ENCODE measurements at regions not wholly inside any gene's neighbourhood (a gene's known extent, or its start where the extent isn't known, plus 50 kb on each side); places are given as distances from the start of the nearest gene placed in this dataset.
A peak's percentile ranks its signal among the peaks of the same experiment; 100 is the strongest.
"Not testable (repeated sequence)": the region's sequence is repeated elsewhere in the genome, so short reads cannot be mapped to it uniquely, and the experiment has no call there.

DNA sequence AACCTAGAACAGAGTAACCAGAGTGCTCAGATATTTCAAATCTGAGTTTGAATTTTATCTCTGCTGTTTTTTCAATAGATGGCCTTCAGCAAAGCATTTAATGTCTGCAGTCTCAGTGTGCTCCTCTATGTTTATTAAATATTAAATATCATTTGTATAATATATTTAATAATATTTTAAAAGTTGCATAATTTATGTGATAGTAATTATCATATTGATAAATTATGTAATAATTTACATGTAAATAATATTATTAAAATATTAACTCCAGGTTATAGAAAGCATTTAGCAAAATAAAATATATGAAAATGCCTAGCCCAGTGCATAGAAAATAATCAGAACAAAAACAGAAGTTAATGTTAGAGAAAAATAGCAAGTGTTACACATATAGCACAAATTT lies 930.0 kb upstream of the SLC35B3 start:
- no peak for DNase-seq

DNA sequence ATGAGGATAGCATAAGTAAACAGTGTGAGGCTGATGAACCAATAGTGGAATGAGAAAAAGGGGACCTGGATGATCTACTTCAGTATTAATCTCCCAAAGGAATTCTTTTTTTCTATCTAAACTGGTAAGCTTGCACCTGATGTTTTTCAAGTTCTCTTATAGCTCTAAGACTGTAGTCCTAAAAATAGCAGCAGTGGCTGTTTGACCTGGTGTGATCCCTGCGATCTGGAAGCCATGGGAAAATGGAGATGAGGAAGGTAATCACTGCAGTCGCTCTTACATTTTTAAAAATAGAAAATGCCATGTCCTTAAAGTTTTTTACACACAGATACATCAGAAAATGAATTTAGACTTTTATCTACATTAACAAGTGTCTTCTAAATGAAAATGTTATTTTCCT lies 926.4 kb upstream of the SLC35B3 start:
- DNase-seq = no peak

- no peak for DNase-seq
Measured at GRCh38 chr6:9360881-9361280, 925.5 kb upstream of the SLC35B3 start.

DNA sequence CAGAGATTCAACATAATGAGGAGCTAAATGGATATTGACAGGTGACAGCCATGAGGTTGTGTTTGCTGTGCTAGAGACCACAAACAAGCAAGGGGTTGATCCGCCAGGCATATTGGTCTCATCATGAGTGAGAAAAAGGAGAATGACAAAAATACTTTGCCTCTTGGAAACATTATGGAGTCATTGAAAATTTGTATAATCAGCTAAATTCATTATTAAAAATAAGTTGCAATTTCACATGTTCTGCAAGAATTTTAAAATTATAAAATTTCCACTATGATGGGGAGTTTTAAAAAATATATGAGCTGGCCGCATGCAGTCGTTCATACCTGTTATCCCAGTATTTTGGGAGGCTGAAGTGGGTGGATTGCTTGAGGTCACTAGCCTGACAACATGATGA lies 912.3 kb upstream of the SLC35B3 start:
- no peak for DNase-seq

DNA sequence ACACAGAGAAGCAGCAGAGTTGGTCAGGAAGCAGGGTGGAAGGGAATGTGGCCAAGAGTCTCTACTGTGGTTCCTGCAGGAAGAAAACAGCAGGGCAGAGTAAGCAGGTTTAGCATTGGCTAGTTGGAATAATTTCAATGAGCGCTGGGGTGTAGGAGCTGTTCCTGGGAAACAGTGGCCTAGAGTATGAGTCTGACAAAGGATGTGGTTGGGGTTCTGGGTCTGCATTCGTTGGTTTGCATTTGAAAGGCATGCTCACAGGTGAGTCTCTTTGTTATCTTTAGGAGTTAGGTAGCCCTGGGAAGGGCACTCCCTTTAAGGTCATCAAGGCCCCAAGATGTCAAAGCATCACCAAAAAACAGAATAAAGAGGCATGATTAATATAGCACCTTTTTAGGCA lies 911.6 kb upstream of the SLC35B3 start:
- no peak for DNase-seq

DNA sequence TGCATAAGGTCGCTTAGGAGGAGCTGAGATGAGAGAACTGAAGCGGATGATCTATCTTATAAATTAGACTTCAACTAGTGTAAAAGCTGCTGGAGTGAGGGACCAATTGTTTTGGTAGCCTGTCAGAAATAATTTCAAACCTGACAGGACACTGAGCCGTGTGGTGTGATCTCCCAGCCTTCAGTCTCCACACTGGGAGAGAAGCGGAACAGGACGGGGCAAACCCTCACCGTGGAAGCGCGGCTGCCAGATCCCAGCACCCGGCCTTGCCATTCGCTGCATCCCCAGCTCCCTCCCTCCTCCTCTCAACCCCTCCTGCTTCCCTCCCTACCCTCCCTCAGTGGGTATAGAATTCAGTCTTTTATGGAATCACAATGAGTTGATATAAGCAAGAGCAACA lies 900.1 kb upstream of the SLC35B3 start:
- no peak for DNase-seq

- DNase-seq = no peak
Measured at GRCh38 chr6:9334979-9335378, 899.6 kb upstream of the SLC35B3 start.

DNA sequence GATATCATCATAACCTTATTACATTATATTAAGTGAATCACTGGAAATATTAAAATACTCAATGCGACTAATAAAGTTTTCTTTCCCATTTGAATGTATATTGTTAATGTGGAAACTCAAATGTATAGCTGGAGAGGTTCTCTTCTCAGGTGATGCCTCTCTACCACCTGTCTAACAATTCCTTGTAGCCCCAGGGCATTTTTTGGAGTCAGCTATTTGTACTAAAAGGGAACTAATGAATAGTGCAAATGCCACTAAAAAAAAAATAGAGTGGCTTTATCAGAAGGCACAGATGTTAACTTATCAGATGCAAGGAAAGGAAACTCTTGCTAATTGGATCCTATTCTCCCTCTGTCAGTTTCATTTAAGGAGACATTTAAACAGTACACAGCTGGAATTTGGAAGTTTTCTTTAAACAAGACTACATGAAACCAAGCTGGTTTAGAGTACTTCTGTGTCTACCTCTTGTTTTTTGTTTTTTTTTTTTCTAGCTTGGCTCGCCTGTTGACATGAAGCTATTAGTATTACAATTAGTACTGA lies 897.0 kb upstream of the SLC35B3 start:
- DNase-seq = no peak

DNA sequence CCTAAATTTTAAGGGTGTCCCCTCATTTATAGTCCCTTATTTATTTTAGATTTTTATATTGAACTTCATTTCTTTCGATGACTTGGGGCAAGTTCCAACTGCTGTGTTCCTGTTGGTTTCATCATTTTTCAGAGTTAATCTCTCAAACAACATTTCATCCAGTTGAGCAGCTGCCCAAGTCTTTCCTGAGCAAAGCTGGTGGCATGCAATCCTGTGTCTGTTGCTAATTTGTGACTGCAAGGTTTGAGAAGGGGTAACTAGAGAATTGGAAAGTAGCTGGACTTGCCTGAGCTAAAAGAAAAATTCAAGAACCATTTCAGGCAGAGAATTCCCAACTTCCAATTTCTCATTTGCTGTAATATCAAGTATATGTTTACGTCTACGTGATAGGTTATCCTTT lies 881.5 kb upstream of the SLC35B3 start:
- no peak for DNase-seq

DNA sequence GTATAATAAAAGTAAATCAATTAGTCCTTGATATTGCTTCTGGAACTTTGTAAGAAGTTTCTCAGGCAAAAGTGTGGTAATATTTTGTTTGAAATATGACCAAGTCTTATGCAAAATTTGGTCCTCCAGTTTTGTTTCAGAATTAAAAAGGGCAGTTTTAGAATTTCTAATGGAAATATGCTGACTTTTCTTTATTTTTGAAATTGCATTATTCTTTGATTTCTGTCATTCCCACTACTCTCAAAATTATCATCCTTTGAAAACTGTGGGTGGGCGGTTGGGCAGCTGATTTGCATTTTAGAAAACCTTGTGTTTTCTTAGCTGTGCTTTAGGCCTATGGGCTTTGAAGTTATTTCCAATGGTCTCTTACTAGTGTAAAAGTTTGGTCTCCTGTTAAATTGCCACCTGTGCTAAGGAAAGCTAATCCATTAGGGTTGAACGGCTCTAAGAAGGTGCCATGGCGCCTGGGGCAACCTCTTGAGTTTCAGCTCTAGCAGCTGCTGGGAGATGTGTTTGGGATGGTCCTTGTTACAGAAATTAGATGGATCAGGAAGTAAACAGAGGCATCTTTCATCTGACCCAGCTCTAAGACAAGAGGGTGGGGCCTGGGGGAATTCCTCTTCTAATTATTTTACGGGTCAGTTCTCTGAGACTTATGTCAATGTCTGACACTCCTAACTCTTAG lies 880.8 kb upstream of the SLC35B3 start:
- DNase-seq = no peak

DNA sequence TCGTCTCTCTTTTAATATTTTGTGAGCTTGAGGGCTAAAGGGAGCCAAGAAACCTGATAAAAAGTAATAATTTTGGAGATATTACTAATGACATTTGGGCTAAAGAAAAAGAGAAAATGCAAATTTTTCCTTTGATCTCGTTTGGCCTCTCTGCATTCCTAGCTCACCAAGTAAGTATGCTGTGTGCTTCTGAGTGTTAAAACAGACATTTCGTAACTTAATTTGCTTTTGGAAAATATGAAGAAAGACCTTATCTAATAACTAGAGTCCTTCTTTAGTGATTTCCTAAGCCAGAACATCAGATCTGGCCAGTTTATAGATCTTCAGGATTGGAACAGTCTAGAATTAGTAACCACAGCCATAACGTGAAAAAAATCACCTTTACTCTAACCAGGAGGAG lies 872.9 kb upstream of the SLC35B3 start:
- no peak for DNase-seq

DNA sequence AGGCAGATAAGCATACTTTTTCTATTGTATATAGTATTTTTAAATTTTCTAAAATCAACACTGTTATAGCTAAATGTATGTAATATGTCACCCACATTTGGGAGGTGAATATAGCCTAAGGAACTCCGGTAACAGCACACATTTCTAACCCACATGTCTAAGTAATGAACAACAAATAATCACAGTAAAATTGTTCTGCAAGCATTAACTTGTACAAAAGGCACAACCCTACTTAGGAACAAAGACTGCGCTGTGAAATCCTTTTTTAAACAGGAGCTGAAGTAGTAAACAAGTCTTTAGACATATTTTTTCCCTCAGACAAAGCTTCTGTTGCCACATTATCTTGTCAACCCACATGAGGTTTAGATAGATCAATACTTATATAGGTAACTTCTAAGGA lies 872.4 kb upstream of the SLC35B3 start:
- DNase-seq = no peak

DNA sequence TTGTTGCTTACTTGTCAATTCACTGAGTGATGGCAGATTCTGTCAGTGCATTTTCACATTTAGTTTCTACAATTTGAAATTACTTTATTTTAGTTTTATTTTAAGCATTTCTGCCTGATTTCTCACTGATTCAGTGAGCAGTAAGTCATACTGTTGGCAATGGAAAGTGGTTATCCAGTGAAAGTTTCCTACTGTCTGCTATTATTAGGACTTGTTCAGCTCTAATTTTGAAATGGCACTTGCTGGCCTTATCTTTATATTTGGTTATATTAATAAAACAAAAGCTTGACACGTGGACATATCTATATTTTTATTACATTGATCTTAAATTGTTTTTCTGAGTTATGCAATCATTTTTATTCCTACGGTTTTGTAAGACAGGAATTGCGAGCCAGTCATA lies 871.8 kb upstream of the SLC35B3 start:
- DNase-seq = no peak

GRCh38 chr6:9295644-9296043 lies 860.3 kb upstream of the SLC35B3 start:
- no peak for DNase-seq

GRCh38 chr6:9292975-9293374 lies 857.6 kb upstream of the SLC35B3 start:
- DNase-seq = no peak

GRCh38 chr6:9290342-9290741 lies 855.0 kb upstream of the SLC35B3 start:
- not testable (repeated sequence) for DNase-seq

DNA sequence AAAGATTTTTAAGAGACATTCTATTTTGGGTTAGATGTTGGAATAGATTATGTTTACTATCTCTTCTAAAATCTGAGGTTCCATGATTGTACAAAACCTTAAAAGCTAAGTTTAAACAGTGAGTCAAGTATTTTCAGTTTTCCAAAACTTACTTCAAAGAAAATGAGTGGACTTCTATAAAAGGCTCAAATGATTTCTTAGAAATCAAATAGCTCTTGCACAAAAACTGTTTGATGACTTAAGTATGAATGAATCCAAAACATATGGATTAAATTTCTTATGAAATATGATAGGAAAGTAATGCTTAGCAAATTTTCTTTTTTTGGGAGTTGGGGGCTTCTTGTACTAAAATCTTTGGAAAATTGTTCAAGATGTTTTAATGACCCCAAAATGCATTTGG lies 837.3 kb upstream of the SLC35B3 start:
- DNase-seq = no peak

DNA sequence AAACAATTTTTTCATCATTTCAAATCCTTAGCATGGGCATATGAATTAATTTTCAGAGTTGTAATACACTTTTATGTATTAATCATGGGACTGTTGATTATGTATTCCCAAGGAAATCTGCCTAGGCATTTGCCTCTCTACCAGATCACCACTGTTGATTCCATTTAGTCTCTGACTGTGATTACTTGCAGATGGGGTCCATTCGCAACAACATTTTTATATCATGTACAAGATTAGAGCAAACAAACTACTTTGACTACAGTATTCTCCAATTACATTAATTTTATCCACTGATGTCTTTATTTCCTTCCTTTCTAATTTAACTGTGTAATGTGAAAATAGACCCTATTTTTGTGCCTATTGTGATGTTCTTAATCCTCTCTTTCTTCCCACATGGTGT lies 831.4 kb upstream of the SLC35B3 start:
- no peak for DNase-seq

DNA sequence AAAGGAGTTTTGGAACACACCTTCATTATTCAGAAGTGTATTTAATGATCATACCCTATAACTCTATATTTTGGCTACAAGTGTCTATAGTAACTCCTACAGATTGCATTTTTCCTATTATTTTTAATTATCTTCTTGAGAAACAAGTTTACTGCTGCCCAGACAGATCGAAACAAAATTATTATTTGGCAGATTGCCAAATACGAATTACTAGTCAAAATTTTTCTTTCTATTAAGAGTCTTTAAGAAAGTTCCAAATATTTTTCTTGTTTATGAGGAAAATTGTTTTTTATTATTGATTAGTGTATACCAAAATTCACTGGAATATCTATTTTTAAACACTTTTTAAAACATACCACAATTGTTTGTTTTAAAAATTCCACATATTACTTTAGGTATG lies 821.9 kb upstream of the SLC35B3 start:
- DNase-seq = no peak

DNA sequence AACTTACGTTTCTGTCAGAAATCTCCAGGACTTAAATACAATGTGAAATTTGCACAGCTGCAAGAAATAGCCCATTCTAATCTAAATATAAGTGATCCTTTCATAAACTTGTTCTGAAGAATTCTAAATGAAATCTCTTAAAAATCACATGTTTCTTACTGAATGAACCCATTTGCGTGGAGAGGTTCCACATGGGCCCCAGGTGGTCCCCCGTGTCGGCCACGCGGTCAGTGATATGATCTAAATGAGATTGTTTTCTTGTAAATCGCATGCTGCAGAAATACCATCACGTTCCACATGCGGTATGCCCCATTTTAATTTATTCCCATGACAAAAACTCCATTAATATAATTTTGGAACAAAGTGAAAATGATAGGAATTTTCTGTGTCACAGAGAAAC lies 818.9 kb upstream of the SLC35B3 start:
- no peak for DNase-seq

GRCh38 chr6:9252799-9253198 lies 817.5 kb upstream of the SLC35B3 start:
- no peak for DNase-seq

- peak in 1 of 5 experiments; percentile 3 for DNase-seq
Measured at GRCh38 chr6:9250852-9251251, 815.5 kb upstream of the SLC35B3 start.

DNA sequence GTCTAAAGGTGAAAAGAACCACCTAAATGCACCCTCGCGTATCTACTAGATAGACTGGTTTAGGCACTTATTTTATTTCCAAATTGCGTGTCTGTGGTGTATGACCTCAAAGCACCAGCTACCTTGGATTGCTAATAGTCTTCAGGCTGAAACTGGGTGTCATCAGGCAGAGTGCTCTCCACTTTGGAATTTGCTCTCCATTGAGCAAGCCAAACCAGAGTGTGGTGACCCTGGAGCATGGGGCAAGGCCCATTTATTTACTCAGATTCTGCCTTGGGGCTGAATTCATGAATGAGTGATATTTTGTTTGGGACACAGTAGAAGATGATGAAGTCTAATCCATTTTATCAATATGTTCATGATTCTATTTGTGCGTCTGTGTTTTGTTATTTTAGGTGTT lies 812.8 kb upstream of the SLC35B3 start:
- DNase-seq = no peak

GRCh38 chr6:9240861-9241260 lies 805.5 kb upstream of the SLC35B3 start:
- no peak for DNase-seq

GRCh38 chr6:9236443-9236842 lies 801.1 kb upstream of the SLC35B3 start:
- no peak for DNase-seq
